A673 (cell line): ENCODE measurements at regions not wholly inside any gene's neighbourhood (a gene's known extent, or its start where the extent isn't known, plus 50 kb on each side); places are given as distances from the start of the nearest gene placed in this dataset.

Source experiments
- BruUV-seq: library from RNA; stranded (reverse); fragments of 400-500 nt; replicated peaks from 2 replicates; lab custom pipeline; 2021; lab: Mats Ljungman, UMichigan
- CTCF ChIA-PET: fragments of 300-600 bp; sonication (Branson Sonifier 250); formaldehyde crosslinking; loops from one replicate; lab custom pipeline; 2022; ENCODE audit warnings: antibody characterized with exemption; lab: Charles Lee
- POLR2A ChIA-PET: fragments of 300-600 bp; sonication (Branson Sonifier 250); formaldehyde crosslinking; loops from one replicate; lab custom pipeline; 2022; ENCODE audit warnings: antibody characterized with exemption; ENCODE audit not compliant: low non-redundant PET; lab: Charles Lee
- DNase-seq: peaks from one replicate; pipeline ENCODE4 v3.0.0-alpha.2; 2015; ENCODE audit warnings: low spot score
- H3K27ac ChIP-seq: fragments of 200-600 bp; sonication (generic); 2 replicates; pipeline ENCODE4 v1.5.1; 2016; ENCODE audit warnings: mixed run types, low read depth, mild to moderate bottlenecking, mixed read lengths, antibody characterized with exemption, low read length; ENCODE audit not compliant: poor library complexity, severe bottlenecking
- H3K27me3 ChIP-seq: fragments of 200-600 bp; sonication (generic); replicated peaks from 2 replicates; pipeline ENCODE4 v1.6.1; 2017; ENCODE audit warnings: mixed run types, low read depth, mild to moderate bottlenecking, mixed read lengths, antibody characterized with exemption, low read length; ENCODE audit not compliant: insufficient read depth, poor library complexity
- H3K36me3 ChIP-seq: fragments of 200-600 bp; sonication (generic); 2 replicates; pipeline ENCODE4 v1.6.1; 2016; ENCODE audit warnings: mixed run types, mild to moderate bottlenecking, mixed read lengths, antibody characterized with exemption, low read length; ENCODE audit not compliant: insufficient read depth, poor library complexity, severe bottlenecking
- H3K4me1 ChIP-seq: fragments of 200-600 bp; sonication (generic); 2 replicates; pipeline ENCODE4 v1.6.1; 2017; ENCODE audit warnings: mixed run types, mild to moderate bottlenecking, mixed read lengths, antibody characterized with exemption, low read length; ENCODE audit not compliant: insufficient read depth, poor library complexity, severe bottlenecking
- H3K4me3 ChIP-seq: fragments of 200-600 bp; sonication (generic); 2 replicates; pipeline ENCODE4 v1.5.1; 2016; ENCODE audit warnings: low read depth, mixed run types, mild to moderate bottlenecking, mixed read lengths, low read length; ENCODE audit not compliant: poor library complexity, severe bottlenecking
- H3K9me3 ChIP-seq: fragments of 200-600 bp; sonication (generic); 2 replicates; pipeline ENCODE4 v1.6.1; 2016; ENCODE audit warnings: mixed run types, low read depth, mild to moderate bottlenecking, mixed read lengths, antibody characterized with exemption, low read length; ENCODE audit not compliant: poor library complexity, severe bottlenecking
- CTCF ChIP-seq: fragments of 300-800, 200-600 bp; sonication (generic); conservative IDR thresholded peaks from 2 replicates; pipeline ENCODE4 v1.5.1; 2017; ENCODE audit warnings: low read depth, mild to moderate bottlenecking, antibody characterized with exemption, low read length, moderate library complexity, mixed read lengths
- EZH2 ChIP-seq: fragments of 200-600 bp; sonication (generic); IDR thresholded peaks from 2 replicates; pipeline ENCODE4 v1.6.1; 2017; ENCODE audit warnings: borderline replicate concordance, low read depth, mild to moderate bottlenecking, mixed read lengths, antibody characterized with exemption, low read length; ENCODE audit not compliant: poor library complexity, severe bottlenecking
- intact Hi-C: fragments of 100-400 bp; cut with micrococcal nuclease; formaldehyde crosslinking; loops from one replicate; pipeline ENCODE4 v1.10.0; 2022; ENCODE audit not compliant: unreplicated experiment

GRCh38 chr1:185653615-185654014 is 80.6 kb upstream of the HMCN1 start:
- ChIA-PET CTCF (interaction anchor here (1.5 kb wide), 1 partner anchor 27 kb away, joined by 5 read pairs; no protein-coding TSS in a partner anchor), POLR2A (no interaction called here)
- TF ChIP-seq CTCF = no peak
- TF ChIP-seq EZH2 = no peak
- Histone ChIP-seq H3K36me3 (no peaks in the 10 kb centered on the region), H3K4me3 (no peak overlapping the region), H3K9me3 (peaks cover 7% of the 10 kb centered on the region), H3K4me1 (peaks cover 40% of the 10 kb centered on the region), H3K27me3 (no peaks in the 10 kb centered on the region), H3K27ac (no peak overlapping the region)
- intact Hi-C loops = no loop called here
- no peak for DNase-seq
- no TSS peak for BruUV-seq

GRCh38 chr1:185652348-185652747 is 81.8 kb upstream of the HMCN1 start:
- Histone ChIP-seq H3K27me3 (no peaks in the 10 kb centered on the region), H3K4me3 (no peak overlapping the region), H3K9me3 (peaks cover 7% of the 10 kb centered on the region), H3K4me1 (peaks cover 33% of the 10 kb centered on the region), H3K36me3 (no peaks in the 10 kb centered on the region), H3K27ac (no peak overlapping the region)
- BruUV-seq = no TSS peak
- ChIA-PET POLR2A (interaction anchor here (0.6 kb wide), 1 partner anchor 43 kb away, joined by 3 read pairs; no protein-coding TSS in a partner anchor), CTCF (interaction anchor here (1.1 to 1.5 kb wide), 2 partner anchors 28 to 54 kb away, joined by 3 to 5 read pairs; no protein-coding TSS in a partner anchor)
- TF ChIP-seq CTCF (peak; percentile 48), EZH2 (no peak)
- intact Hi-C loops = no loop called here
- DNase-seq = peak; percentile 67

- H3K4me1 ChIP-seq = peaks cover 36% of the 10 kb centered on the region
- BruUV-seq = no TSS peak
- H3K27ac ChIP-seq = peak overlapping the region; percentile 17
- ChIA-PET CTCF (no interaction called here), POLR2A (no interaction called here)
- TF ChIP-seq CTCF = no peak
- TF ChIP-seq EZH2 = no peak
- no peaks in the 10 kb centered on the region for H3K36me3 ChIP-seq
- H3K27me3 ChIP-seq = no peaks in the 10 kb centered on the region
- H3K4me3 ChIP-seq = no peak overlapping the region
- H3K9me3 ChIP-seq = peaks cover 7% of the 10 kb centered on the region
- intact Hi-C loops = no loop called here
- no peak for DNase-seq
These were observed 83.5 kb upstream of the HMCN1 start for GRCh38 chr1:185650602-185651230.
